ENCODE measurements at regions not wholly inside any gene's neighbourhood (a gene's known extent, or its start where the extent isn't known, plus 50 kb on each side); places are given as distances from the start of the nearest gene placed in this dataset.

DNA sequence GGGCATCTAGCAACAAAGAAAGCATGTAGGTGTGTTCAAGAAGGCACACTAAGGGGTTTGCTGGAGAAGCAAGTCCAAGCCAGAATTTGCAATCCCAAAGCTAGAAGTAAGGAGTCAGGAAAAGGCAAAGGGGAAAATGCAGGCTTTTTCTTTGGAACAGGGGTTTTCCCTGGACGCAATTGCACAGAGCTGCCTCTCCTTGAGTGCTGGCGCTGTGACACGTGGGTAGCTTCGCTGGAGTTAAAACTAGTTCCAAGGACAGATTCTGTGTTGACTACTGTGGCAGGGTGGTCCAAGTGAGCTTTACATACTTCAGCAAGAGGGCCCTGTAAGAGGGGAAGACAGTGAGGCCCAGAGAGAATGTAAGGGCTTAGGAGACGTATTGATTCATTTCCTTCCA, 277.1 kb downstream of the ADGRA3 start:
- no TSS peak for BruUV-seq (replicated peaks)
- TF ChIP-seq, protein P1, sequence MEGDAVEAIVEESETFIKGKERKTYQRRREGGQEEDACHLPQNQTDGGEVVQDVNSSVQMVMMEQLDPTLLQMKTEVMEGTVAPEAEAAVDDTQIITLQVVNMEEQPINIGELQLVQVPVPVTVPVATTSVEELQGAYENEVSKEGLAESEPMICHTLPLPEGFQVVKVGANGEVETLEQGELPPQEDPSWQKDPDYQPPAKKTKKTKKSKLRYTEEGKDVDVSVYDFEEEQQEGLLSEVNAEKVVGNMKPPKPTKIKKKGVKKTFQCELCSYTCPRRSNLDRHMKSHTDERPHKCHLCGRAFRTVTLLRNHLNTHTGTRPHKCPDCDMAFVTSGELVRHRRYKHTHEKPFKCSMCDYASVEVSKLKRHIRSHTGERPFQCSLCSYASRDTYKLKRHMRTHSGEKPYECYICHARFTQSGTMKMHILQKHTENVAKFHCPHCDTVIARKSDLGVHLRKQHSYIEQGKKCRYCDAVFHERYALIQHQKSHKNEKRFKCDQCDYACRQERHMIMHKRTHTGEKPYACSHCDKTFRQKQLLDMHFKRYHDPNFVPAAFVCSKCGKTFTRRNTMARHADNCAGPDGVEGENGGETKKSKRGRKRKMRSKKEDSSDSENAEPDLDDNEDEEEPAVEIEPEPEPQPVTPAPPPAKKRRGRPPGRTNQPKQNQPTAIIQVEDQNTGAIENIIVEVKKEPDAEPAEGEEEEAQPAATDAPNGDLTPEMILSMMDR (conservative IDR thresholded peaks at IDR 0.05): peak; percentile 31; the same call in 1 of the 2 replicates
- TF ChIP-seq EZH2 (IDR thresholded peaks at IDR 0.05; ENCODE audit: low read depth): no peak
- ChIA-PET CTCF (no interaction called here), POLR2A (ENCODE audit: unreplicated experiment) (no interaction called here)
- DNase-seq: no peak
- no peaks in the 10 kb centered on the region for H3K79me2 ChIP-seq (ENCODE audit: low read depth)
- H3K9me2 ChIP-seq (ENCODE audit: insufficient read depth): no peaks in the 10 kb centered on the region
- H3F3A ChIP-seq (ENCODE audit: insufficient read depth, low read depth): no peaks in the 10 kb centered on the region
- no peak overlapping the region for H2AFZ ChIP-seq
- H3K27ac ChIP-seq: no peak overlapping the region
- no peaks in the 10 kb centered on the region for H4K20me1 ChIP-seq (ENCODE audit: insufficient read depth)
- intact Hi-C loops (cut with micrococcal nuclease; ENCODE audit: unreplicated experiment): no loop called here
- H3K4me3 ChIP-seq: no peak overlapping the region
- H3K36me3 ChIP-seq (ENCODE audit: low read depth): no peaks in the 10 kb centered on the region
- peaks cover 19% of the 10 kb centered on the region; the same call in 1 of the 2 replicates for H3K27me3 ChIP-seq (ENCODE audit: insufficient read depth, low read depth)
- no peaks in the 10 kb centered on the region for H3K4me1 ChIP-seq (replicated peaks; ENCODE audit: insufficient read depth)
- H3K4me2 ChIP-seq: no peak overlapping the region
- H3K9me3 ChIP-seq (ENCODE audit: insufficient read depth, low read depth): no peaks in the 10 kb centered on the region

DNA sequence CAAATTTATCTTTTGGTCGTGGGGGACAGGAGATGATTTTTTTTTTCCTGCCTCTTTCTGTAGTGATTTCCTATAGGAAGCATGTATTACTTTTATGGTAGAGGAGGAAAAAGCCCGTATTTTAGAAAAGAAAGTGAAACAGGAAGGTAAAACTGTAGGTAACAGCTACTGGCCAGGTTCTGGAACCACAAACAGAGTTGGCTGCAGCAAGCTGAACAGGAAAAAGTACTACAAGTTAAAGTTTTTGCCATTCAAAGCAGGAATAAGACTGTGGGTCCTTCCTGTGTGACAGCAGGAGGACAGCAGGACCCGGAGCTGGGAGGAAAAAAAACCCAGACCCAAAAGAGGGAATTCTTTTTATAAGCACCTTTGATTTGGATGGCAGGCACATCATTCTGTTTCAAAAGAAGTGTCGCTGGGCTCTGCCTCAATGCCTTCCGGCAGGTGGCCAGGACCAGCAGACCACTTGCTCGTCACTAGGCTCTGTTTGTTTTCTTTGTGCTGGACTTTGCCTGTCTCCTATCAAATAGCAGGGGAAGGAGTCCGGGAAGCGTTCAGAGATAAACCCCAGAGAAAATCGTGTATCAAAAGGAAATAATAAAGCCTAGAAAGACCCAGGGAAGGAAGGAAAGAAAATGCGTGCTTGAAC, 277.9 kb downstream of the ADGRA3 start:
- no peaks in the 10 kb centered on the region for H3K79me2 ChIP-seq (ENCODE audit: low read depth)
- no peaks in the 10 kb centered on the region for H4K20me1 ChIP-seq (ENCODE audit: insufficient read depth)
- POLR2A ChIA-PET (ENCODE audit: unreplicated experiment): no interaction called here
- intact Hi-C loops (cut with micrococcal nuclease; ENCODE audit: unreplicated experiment): no loop called here
- no peak overlapping the region for H3K27ac ChIP-seq
- H3K9me3 ChIP-seq (ENCODE audit: insufficient read depth, low read depth): no peaks in the 10 kb centered on the region
- peaks cover 23% of the 10 kb centered on the region; the same call in 1 of the 2 replicates for H3K27me3 ChIP-seq (ENCODE audit: insufficient read depth, low read depth)
- H2AFZ ChIP-seq: no peak overlapping the region
- H3K4me1 ChIP-seq (replicated peaks; ENCODE audit: insufficient read depth): no peaks in the 10 kb centered on the region
- H3K4me2 ChIP-seq: no peak overlapping the region
- H3F3A ChIP-seq (ENCODE audit: insufficient read depth, low read depth): no peaks in the 10 kb centered on the region
- H3K4me3 ChIP-seq: no peak overlapping the region
- H3K9me2 ChIP-seq (ENCODE audit: insufficient read depth): no peaks in the 10 kb centered on the region
- CTCF ChIA-PET: interaction anchor here (0.5 kb wide), 1 partner anchor 151 kb away, joined by 3 read pairs; no protein-coding TSS in a partner anchor
- H3K36me3 ChIP-seq (ENCODE audit: low read depth): no peaks in the 10 kb centered on the region
- DNase-seq: no peak
- TF ChIP-seq, protein P1 (conservative IDR thresholded peaks at IDR 0.05): no peak
- no peak for TF ChIP-seq EZH2 (IDR thresholded peaks at IDR 0.05; ENCODE audit: low read depth)
- BruUV-seq (replicated peaks): no TSS peak

DNA sequence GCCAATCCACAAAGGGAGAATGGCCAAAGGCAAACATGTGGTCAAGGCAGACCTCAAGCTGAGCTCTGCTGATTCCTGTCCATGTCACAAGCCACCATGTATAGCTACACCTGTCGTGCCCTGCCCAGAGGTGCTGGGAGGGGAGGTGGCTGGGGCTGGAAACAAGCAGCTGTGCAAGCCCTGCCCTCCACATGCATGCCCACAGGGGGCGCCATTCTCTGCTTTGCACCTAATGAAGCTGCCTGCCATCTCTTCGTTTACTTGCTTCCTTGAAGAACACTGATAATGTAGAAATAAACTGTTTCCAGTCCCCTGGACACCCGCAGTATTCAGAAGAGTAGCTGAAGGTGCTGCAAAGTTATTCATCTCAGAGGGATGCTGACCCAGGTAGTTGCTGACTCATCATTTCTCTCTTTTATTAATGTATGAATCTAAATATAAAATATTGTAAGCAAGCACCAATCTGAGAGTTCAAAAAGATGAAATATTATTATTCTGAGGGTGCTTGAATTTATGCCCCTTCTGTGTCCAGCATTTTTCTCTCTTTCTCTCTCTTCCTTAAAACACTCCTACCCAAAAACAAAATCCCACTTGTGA, 278.6 kb downstream of the ADGRA3 start:
- POLR2A ChIA-PET (ENCODE audit: unreplicated experiment): no interaction called here
- no peak overlapping the region for H3K4me2 ChIP-seq

More for the DNA sequence above, 278.6 kb downstream of the ADGRA3 start:
- no peaks in the 10 kb centered on the region for H3K36me3 ChIP-seq (ENCODE audit: low read depth)
- no TSS peak for BruUV-seq (replicated peaks)
- no peaks in the 10 kb centered on the region for H3K9me2 ChIP-seq (ENCODE audit: insufficient read depth)
- CTCF ChIA-PET: interaction anchor here (0.5 kb wide), 1 partner anchor 152 kb away, joined by 3 read pairs; no protein-coding TSS in a partner anchor
- peak in 1 of 2 experiments; percentile 24 for DNase-seq
- no peaks in the 10 kb centered on the region for H3K4me1 ChIP-seq (replicated peaks; ENCODE audit: insufficient read depth)
- no peak overlapping the region for H3K27ac ChIP-seq
- no peak overlapping the region for H2AFZ ChIP-seq
- peaks cover 23% of the 10 kb centered on the region; the same call in 1 of the 2 replicates for H3K27me3 ChIP-seq (ENCODE audit: insufficient read depth, low read depth)
- intact Hi-C loops (cut with micrococcal nuclease; ENCODE audit: unreplicated experiment): no loop called here
- TF ChIP-seq, protein P1 (conservative IDR thresholded peaks at IDR 0.05): peak; percentile 52
- TF ChIP-seq EZH2 (IDR thresholded peaks at IDR 0.05; ENCODE audit: low read depth): no peak
- no peak overlapping the region for H3K4me3 ChIP-seq
- H4K20me1 ChIP-seq (ENCODE audit: insufficient read depth): no peaks in the 10 kb centered on the region
- no peaks in the 10 kb centered on the region for H3K9me3 ChIP-seq (ENCODE audit: insufficient read depth, low read depth)
- no peaks in the 10 kb centered on the region for H3F3A ChIP-seq (ENCODE audit: insufficient read depth, low read depth)
- H3K79me2 ChIP-seq (ENCODE audit: low read depth): no peaks in the 10 kb centered on the region

Measured in PC-9 (cell line).